DOHH2 (cell line): ENCODE measurements at regions not wholly inside any gene's neighbourhood (a gene's known extent, or its start where the extent isn't known, plus 50 kb on each side); places are given as distances from the start of the nearest gene placed in this dataset.

ENCODE experiments used
- H3F3A ChIP-seq: fragments of 200-600 bp; sonication (generic), shearing (Covaris generic); 2 replicates; pipeline ENCODE4 v1.6.0; 2016; ENCODE audit warnings: antibody characterized with exemption, mild to moderate bottlenecking; ENCODE audit not compliant: control insufficient read depth, insufficient read depth
- H3K27ac ChIP-seq: fragments of 200-600 bp; sonication (generic); 2 replicates; pipeline ENCODE4 v1.5.1; 2014; ENCODE audit warnings: low read depth, mild to moderate bottlenecking, low read length, moderate library complexity
- H3K27me3 ChIP-seq: fragments of 200-600 bp; sonication (generic); 2 replicates; pipeline ENCODE4 v1.6.1; 2014; ENCODE audit warnings: mild to moderate bottlenecking, low read length, mixed read lengths; ENCODE audit not compliant: control insufficient read depth
- H3K36me3 ChIP-seq: fragments of 200-600 bp; sonication (generic); 2 replicates; pipeline ENCODE4 v1.6.1; 2014; ENCODE audit warnings: mild to moderate bottlenecking, low read length, moderate library complexity, mixed read lengths; ENCODE audit not compliant: control insufficient read depth
- H3K4me1 ChIP-seq: fragments of 200-600 bp; sonication (generic); 2 replicates; pipeline ENCODE4 v1.6.1; 2014; ENCODE audit warnings: mild to moderate bottlenecking, low read length, mixed read lengths; ENCODE audit not compliant: control insufficient read depth
- H3K4me2 ChIP-seq: fragments of 200-600 bp; sonication (generic); 2 replicates; pipeline ENCODE4 v1.6.0; 2014; ENCODE audit warnings: mild to moderate bottlenecking, low read length, moderate library complexity
- H3K4me3 ChIP-seq: fragments of 200-600 bp; sonication (generic); 2 replicates; pipeline ENCODE4 v1.5.1; 2014; ENCODE audit warnings: mild to moderate bottlenecking, low read length, mixed read lengths
- H3K79me2 ChIP-seq: fragments of 200-600 bp; sonication (generic); 2 replicates; pipeline ENCODE4 v1.6.1; 2014; ENCODE audit warnings: mild to moderate bottlenecking, low read length, mixed read lengths; ENCODE audit not compliant: control insufficient read depth
- H3K9me2 ChIP-seq: fragments of 200-600 bp; sonication (generic); replicated peaks from 2 replicates; pipeline ENCODE4 v1.6.1; 2014; ENCODE audit warnings: mild to moderate bottlenecking, low read length, mixed read lengths; ENCODE audit not compliant: control insufficient read depth
- H3K9me3 ChIP-seq: fragments of 200-600 bp; sonication (generic); 2 replicates; pipeline ENCODE4 v1.6.1; 2014; ENCODE audit warnings: antibody characterized with exemption, low read length, mixed read lengths; ENCODE audit not compliant: control insufficient read depth, insufficient read depth
- H4K20me1 ChIP-seq: fragments of 200-600 bp; sonication (generic); 2 replicates; pipeline ENCODE4 v1.6.0; 2014; ENCODE audit warnings: low read depth, mild to moderate bottlenecking, antibody characterized with exemption, low read length, moderate library complexity; ENCODE audit not compliant: control insufficient read depth, insufficient read depth
- EZH2phosphoT487 ChIP-seq: fragments of 200-600 bp; sonication (generic); IDR thresholded peaks from 2 replicates; pipeline ENCODE4 v1.6.1; 2017; ENCODE audit warnings: borderline replicate concordance, mild to moderate bottlenecking, antibody characterized with exemption, low read length, moderate library complexity, mixed read lengths
- TF ChIP-seq, protein P1 (sequence below): fragments of 200-600 bp; sonication (generic); IDR thresholded peaks from one replicate; pipeline ENCODE4 v1.5.1; 2014; ENCODE audit warnings: antibody characterized with exemption, mild to moderate bottlenecking, low read depth, low read length; ENCODE audit not compliant: poor library complexity, severe bottlenecking

- no peaks in the 10 kb centered on the region for H3K36me3 ChIP-seq
- no peaks in the 10 kb centered on the region for H3K27me3 ChIP-seq
- no peak overlapping the region for H3K4me3 ChIP-seq
- TF ChIP-seq EZH2phosphoT487, result no peak
- TF ChIP-seq, protein P1, sequence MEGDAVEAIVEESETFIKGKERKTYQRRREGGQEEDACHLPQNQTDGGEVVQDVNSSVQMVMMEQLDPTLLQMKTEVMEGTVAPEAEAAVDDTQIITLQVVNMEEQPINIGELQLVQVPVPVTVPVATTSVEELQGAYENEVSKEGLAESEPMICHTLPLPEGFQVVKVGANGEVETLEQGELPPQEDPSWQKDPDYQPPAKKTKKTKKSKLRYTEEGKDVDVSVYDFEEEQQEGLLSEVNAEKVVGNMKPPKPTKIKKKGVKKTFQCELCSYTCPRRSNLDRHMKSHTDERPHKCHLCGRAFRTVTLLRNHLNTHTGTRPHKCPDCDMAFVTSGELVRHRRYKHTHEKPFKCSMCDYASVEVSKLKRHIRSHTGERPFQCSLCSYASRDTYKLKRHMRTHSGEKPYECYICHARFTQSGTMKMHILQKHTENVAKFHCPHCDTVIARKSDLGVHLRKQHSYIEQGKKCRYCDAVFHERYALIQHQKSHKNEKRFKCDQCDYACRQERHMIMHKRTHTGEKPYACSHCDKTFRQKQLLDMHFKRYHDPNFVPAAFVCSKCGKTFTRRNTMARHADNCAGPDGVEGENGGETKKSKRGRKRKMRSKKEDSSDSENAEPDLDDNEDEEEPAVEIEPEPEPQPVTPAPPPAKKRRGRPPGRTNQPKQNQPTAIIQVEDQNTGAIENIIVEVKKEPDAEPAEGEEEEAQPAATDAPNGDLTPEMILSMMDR, result no peak
- no peaks in the 10 kb centered on the region for H4K20me1 ChIP-seq
- no peaks in the 10 kb centered on the region for H3K9me3 ChIP-seq
- H3K9me2 ChIP-seq, result no peaks in the 10 kb centered on the region
- H3K4me1 ChIP-seq, result no peaks in the 10 kb centered on the region
- no peak overlapping the region for H3K27ac ChIP-seq
- H3K79me2 ChIP-seq, result no peaks in the 10 kb centered on the region
- no peaks in the 10 kb centered on the region for H3F3A ChIP-seq
- H3K4me2 ChIP-seq, result no peak overlapping the region
These were observed 209.1 kb downstream of the MAF start for GRCh38 chr16:79391395-79391794.

- Histone ChIP-seq H3K9me3 (no peaks in the 10 kb centered on the region), H3K4me3 (no peak overlapping the region), H3K9me2 (no peaks in the 10 kb centered on the region), H3K27me3 (no peaks in the 10 kb centered on the region), H3K36me3 (no peaks in the 10 kb centered on the region), H4K20me1 (no peaks in the 10 kb centered on the region), H3K4me1 (no peaks in the 10 kb centered on the region), H3K79me2 (no peaks in the 10 kb centered on the region), H3K27ac (no peak overlapping the region), H3F3A (no peaks in the 10 kb centered on the region), H3K4me2 (no peak overlapping the region)
- TF ChIP-seq EZH2phosphoT487, result no peak
- TF ChIP-seq, protein P1, result no peak
These were observed 210.0 kb downstream of the MAF start for GRCh38 chr16:79390481-79391051.

- Histone ChIP-seq H3K9me3 (no peaks in the 10 kb centered on the region), H3K27me3 (no peaks in the 10 kb centered on the region), H3K9me2 (no peaks in the 10 kb centered on the region), H3K27ac (no peak overlapping the region), H3K4me2 (no peak overlapping the region), H3K4me1 (no peaks in the 10 kb centered on the region), H3F3A (no peaks in the 10 kb centered on the region), H3K36me3 (no peaks in the 10 kb centered on the region), H3K4me3 (no peak overlapping the region), H4K20me1 (no peaks in the 10 kb centered on the region), H3K79me2 (no peaks in the 10 kb centered on the region)
- TF ChIP-seq, protein P1, result no peak
- TF ChIP-seq EZH2phosphoT487, result no peak
These were observed 212.1 kb downstream of the MAF start for GRCh38 chr16:79388396-79388795.
